GM12878 (cell line): ENCODE measurements at regions not wholly inside any gene's neighbourhood (a gene's known extent, or its start where the extent isn't known, plus 50 kb on each side); places are given as distances from the start of the nearest gene placed in this dataset.

Source experiments
- ATAC-seq: fragments of 200-7000 bp; cut with Tn5 transposase; 3 replicates; pipeline ENCODE4 v1.9.1; 2020; ENCODE audit warnings: mild to moderate bottlenecking, moderate library complexity
- BruUV-seq: library from RNA; stranded (reverse); fragments of 400-500 nt; replicated peaks from 2 replicates; lab custom pipeline; 2021; lab: Mats Ljungman, UMichigan
- CTCF ChIA-PET: fragments of 300-600 bp; sonication (Branson Sonifier 250); formaldehyde crosslinking; extraction: SDS; loops from one replicate; lab custom pipeline; 2021; ENCODE audit warnings: inconsistent platforms; lab: Yijun Ruan, JAX
- POLR2A ChIA-PET: fragments of 350-600 bp; formaldehyde crosslinking; extraction: SDS; loops from one replicate; lab custom pipeline; 2021; ENCODE audit warnings: inconsistent platforms; lab: Charles Lee
- RAD21 ChIA-PET: fragments of 300-600 bp; sonication (Branson Sonifier 250); formaldehyde crosslinking; loops from one replicate; lab custom pipeline; 2023; ENCODE audit warnings: antibody characterized with exemption; ENCODE audit not compliant: unreplicated experiment; lab: Charles Lee
- SMC1A ChIA-PET: fragments of 300-600 bp; sonication (Branson Sonifier 250); formaldehyde crosslinking; loops from one replicate; lab custom pipeline; 2023; ENCODE audit not compliant: unreplicated experiment, uncharacterized antibody; lab: Charles Lee
- DNase-seq: peaks from one replicate; pipeline ENCODE4 v3.0.0-alpha.2; 2011; ENCODE audit warnings: low read depth, low spot score
- FAIRE-seq: peaks from 3 replicates; lab custom pipeline; 2011; peaks lifted over from hg19 to GRCh38; lab: Jason Lieb, UNC
- H2AFZ ChIP-seq: 2 replicates; pipeline ENCODE4 v1.6.0; 2011; ENCODE audit warnings: low read depth, low read length, control low read depth; ENCODE audit not compliant: control insufficient read depth
- H3K27ac ChIP-seq: 2 replicates; pipeline ENCODE4 v1.5.1; 2011; ENCODE audit warnings: control low read depth; ENCODE audit not compliant: control insufficient read depth, insufficient read depth
- H3K27me3 ChIP-seq, 2 experiments: replicated peaks in 1 of 2; 2 replicates each; pipeline versions ENCODE4 v1.6.0 to v1.6.1; 2011; ENCODE audit warnings: low read length in 1 of 2; ENCODE audit not compliant: control insufficient read depth in 2 of 2, insufficient read depth in 2 of 2
- H3K36me3 ChIP-seq, 2 experiments: 2 replicates each; pipeline ENCODE4 v1.5.1; 2011; ENCODE audit warnings: low read length in 1 of 2; ENCODE audit not compliant: control insufficient read depth in 2 of 2, insufficient read depth in 2 of 2
- H3K4me1 ChIP-seq: 2 replicates; pipeline ENCODE4 v1.6.1; 2011; ENCODE audit warnings: mild to moderate bottlenecking, low read length, moderate library complexity, mixed read lengths; ENCODE audit not compliant: control insufficient read depth, insufficient read depth
- H3K4me2 ChIP-seq: 2 replicates; pipeline ENCODE4 v1.6.0; 2011; ENCODE audit warnings: control low read depth; ENCODE audit not compliant: control insufficient read depth, insufficient read depth
- H3K4me3 ChIP-seq: fragments of 200-600 bp; sonication (generic); 2 replicates; pipeline ENCODE4 v1.5.1; 2016
- H3K79me2 ChIP-seq: 2 replicates; pipeline ENCODE4 v1.6.0; 2011; ENCODE audit warnings: low read length; ENCODE audit not compliant: control insufficient read depth, insufficient read depth
- H3K9ac ChIP-seq: 2 replicates; pipeline ENCODE4 v1.8.0; 2011; ENCODE audit warnings: low read length, control low read depth, mixed read lengths; ENCODE audit not compliant: control insufficient read depth, insufficient read depth
- H3K9me3 ChIP-seq: replicated peaks from 3 replicates; pipeline ENCODE4 v1.5.1; 2011; ENCODE audit warnings: mild to moderate bottlenecking, low read length; ENCODE audit not compliant: control insufficient read depth, insufficient read depth
- H4K20me1 ChIP-seq: 2 replicates; pipeline ENCODE4 v1.6.0; 2011; ENCODE audit not compliant: control insufficient read depth, insufficient read depth
- CEBPB ChIP-seq, 2 experiments: fragments of 150-350 bp in 1 of 2; IDR thresholded peaks; 2 replicates each; pipeline ENCODE4 v1.6.1; 2012 to 2014; ENCODE audit warnings: low read depth in 2 of 2, low read length in 2 of 2, borderline replicate concordance in 1 of 2, inconsistent platforms in 1 of 2
- FOS ChIP-seq: IDR thresholded peaks from 3 replicates; pipeline ENCODE4 v1.6.1; 2011; ENCODE audit warnings: borderline replicate concordance; ENCODE audit not compliant: insufficient read length; ENCODE audit errors: extremely low read depth
- PBX3 ChIP-seq: IDR thresholded peaks from 2 replicates; pipeline ENCODE4 v1.6.1; 2011; ENCODE audit warnings: mild to moderate bottlenecking, low read depth, low read length, moderate library complexity; ENCODE audit not compliant: insufficient replicate concordance
- RCOR1 ChIP-seq: conservative IDR thresholded peaks from 2 replicates; pipeline ENCODE4 v1.6.1; 2012; ENCODE audit warnings: low read depth, low read length, improper control_type of control experiment
- WGBS: methylation state at CpG from one replicate; pipeline ENCODE4 v1.1.6; 2016; ENCODE audit warnings: low lambda C conversion rate; ENCODE audit not compliant: insufficient replicate concordance, insufficient coverage; ENCODE audit errors: missing lambda C conversion rate; 5-methylcytosine and 5-hydroxymethylcytosine counted together
- in situ Hi-C: fragments of 300-500 bp; cut with MboI; formaldehyde crosslinking; loops from 9 replicates; pipeline ENCODE4 v1.14.3; 2018; ENCODE audit warnings: mixed read lengths
- intact Hi-C: fragments of 100-400 bp; cut with micrococcal nuclease; formaldehyde crosslinking; loops from one replicate; pipeline ENCODE4 v1.14.2; 2022; ENCODE audit not compliant: unreplicated experiment

GRCh38 chr14:55980970-55981369 is 137.2 kb upstream of the PELI2 start:
- ChIA-PET SMC1A (no interaction called here), POLR2A (no interaction called here), CTCF (interaction anchor here (0.8 kb wide), 1 partner anchor 23 kb away, joined by 3 read pairs; no protein-coding TSS in a partner anchor), RAD21 (no interaction called here)
- TF ChIP-seq FOS (no peak), CEBPB (IDR thresholded peaks at IDR 0.05; ENCODE audit: borderline replicate concordance in 1 of 2, low read depth in 2 of 2, low read length in 2 of 2) (no peak), RCOR1 (no peak)
- in situ Hi-C loops (no loop called here), intact Hi-C loops (no loop called here)
- Histone ChIP-seq H3K27me3 (no peaks in the 10 kb centered on the region; a peak in 1 of 4 replicates), H4K20me1 (no peaks in the 10 kb centered on the region), H3K4me1 (no peaks in the 10 kb centered on the region), H3K9ac (no peak overlapping the region), H3K4me3 (no peak overlapping the region), H2AFZ (no peak overlapping the region), H3K36me3 (no peaks in the 10 kb centered on the region), H3K27ac (no peak overlapping the region), H3K79me2 (no peaks in the 10 kb centered on the region), H3K9me3 (no peaks in the 10 kb centered on the region; the same call in 2 of the 3 replicates), H3K4me2 (no peak overlapping the region)
- no peak for ATAC-seq
- BruUV-seq: no TSS peak
- no peak for DNase-seq
- no peak for FAIRE-seq

GRCh38 chr14:55986069-55986468 is 132.1 kb upstream of the PELI2 start:
- no peak for FAIRE-seq
- Histone ChIP-seq H3K4me3 (no peak overlapping the region), H3K4me1 (no peaks in the 10 kb centered on the region)

More at GRCh38 chr14:55986069-55986468, 132.1 kb upstream of the PELI2 start:
- intact Hi-C loops (no loop called here), in situ Hi-C loops (no loop called here)
- ATAC-seq: no peak
- no TSS peak for BruUV-seq
- Histone ChIP-seq H3K9me3 (no peaks in the 10 kb centered on the region; the same call in 2 of the 3 replicates), H3K4me2 (no peak overlapping the region), H4K20me1 (no peaks in the 10 kb centered on the region), H3K27ac (no peak overlapping the region), H3K9ac (no peak overlapping the region), H3K79me2 (no peaks in the 10 kb centered on the region), H2AFZ (no peak overlapping the region), H3K36me3 (no peaks in the 10 kb centered on the region), H3K27me3 (no peaks in the 10 kb centered on the region; a peak in 1 of 4 replicates)
- DNase-seq: no peak
- ChIA-PET POLR2A (no interaction called here), RAD21 (no interaction called here), SMC1A (no interaction called here), CTCF (no interaction called here)
- TF ChIP-seq PBX3: no peak
- 0% methylated on average over 2 of the region's 2 CpGs for WGBS
